ENCODE measurements at regions not wholly inside any gene's neighbourhood (a gene's known extent, or its start where the extent isn't known, plus 50 kb on each side); places are given as distances from the start of the nearest gene placed in this dataset.

- TF ChIP-seq POLR2A (IDR thresholded peaks at IDR 0.05; ENCODE audit: low read length) = no peak
- TF ChIP-seq GATA1 (IDR thresholded peaks at IDR 0.05; ENCODE audit: low read depth, low read length) = no peak
Observed at GRCh38 chr5:8894031-8894430, 651.8 kb downstream of the SEMA5A start.
